Gastroesophageal sphincter (tissue), 3 donors: ENCODE measurements at regions not wholly inside any gene's neighbourhood (a gene's known extent, or its start where the extent isn't known, plus 50 kb on each side); places are given as distances from the start of the nearest gene placed in this dataset.

Source experiments
- EP300 ChIP-seq: sonication (generic); formaldehyde crosslinking; IDR thresholded peaks from one replicate; pipeline ENCODE4 v1.6.1; 2017; ENCODE audit warnings: antibody characterized with exemption, mild to moderate bottlenecking
- POLR2A ChIP-seq, 2 donors: fragments of 450-650 bp; IDR thresholded peaks; one replicate each; pipeline ENCODE4 v1.6.1; 2017; ENCODE audit warnings: antibody characterized with exemption in 2 of 2, mild to moderate bottlenecking in 2 of 2, moderate library complexity in 1 of 2
- POLR2AphosphoS5 ChIP-seq: sonication (generic); formaldehyde crosslinking; IDR thresholded peaks from one replicate; pipeline ENCODE4 v1.6.1; 2017; ENCODE audit warnings: antibody characterized with exemption
- TF ChIP-seq, protein P1 (sequence below), 4 experiments: fragments of 200-600 bp in 2 of 4; fragments of 450-650 bp in 2 of 4; sonication (generic) in 1 of 4; IDR thresholded peaks; one replicate each; pipeline ENCODE4 v1.5.1; 2017 to 2019; ENCODE audit warnings: antibody characterized with exemption in 4 of 4, mild to moderate bottlenecking in 2 of 4, moderate library complexity in 2 of 4

DNA sequence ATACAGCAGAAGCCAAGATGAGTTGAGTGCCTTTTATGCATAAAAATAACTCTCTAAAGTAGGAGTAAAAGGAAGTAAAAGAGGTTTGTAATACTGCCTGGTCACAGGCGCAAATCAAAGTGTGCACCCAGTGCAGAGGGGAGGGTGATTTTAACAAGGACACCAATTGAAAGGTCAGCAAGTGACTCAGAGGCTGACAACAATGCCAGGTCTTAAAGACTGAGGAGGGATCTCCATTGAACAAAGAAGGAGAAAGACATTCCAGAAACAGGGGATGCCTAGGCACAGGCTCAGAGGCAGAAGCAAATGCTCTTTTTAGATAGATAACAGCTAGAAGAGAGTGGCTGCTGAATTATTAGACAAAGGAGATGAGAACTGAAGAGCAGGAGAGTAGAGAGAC lies 297.4 kb upstream of the VCX start:
- TF ChIP-seq, protein P1, sequence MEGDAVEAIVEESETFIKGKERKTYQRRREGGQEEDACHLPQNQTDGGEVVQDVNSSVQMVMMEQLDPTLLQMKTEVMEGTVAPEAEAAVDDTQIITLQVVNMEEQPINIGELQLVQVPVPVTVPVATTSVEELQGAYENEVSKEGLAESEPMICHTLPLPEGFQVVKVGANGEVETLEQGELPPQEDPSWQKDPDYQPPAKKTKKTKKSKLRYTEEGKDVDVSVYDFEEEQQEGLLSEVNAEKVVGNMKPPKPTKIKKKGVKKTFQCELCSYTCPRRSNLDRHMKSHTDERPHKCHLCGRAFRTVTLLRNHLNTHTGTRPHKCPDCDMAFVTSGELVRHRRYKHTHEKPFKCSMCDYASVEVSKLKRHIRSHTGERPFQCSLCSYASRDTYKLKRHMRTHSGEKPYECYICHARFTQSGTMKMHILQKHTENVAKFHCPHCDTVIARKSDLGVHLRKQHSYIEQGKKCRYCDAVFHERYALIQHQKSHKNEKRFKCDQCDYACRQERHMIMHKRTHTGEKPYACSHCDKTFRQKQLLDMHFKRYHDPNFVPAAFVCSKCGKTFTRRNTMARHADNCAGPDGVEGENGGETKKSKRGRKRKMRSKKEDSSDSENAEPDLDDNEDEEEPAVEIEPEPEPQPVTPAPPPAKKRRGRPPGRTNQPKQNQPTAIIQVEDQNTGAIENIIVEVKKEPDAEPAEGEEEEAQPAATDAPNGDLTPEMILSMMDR (IDR thresholded peaks at IDR 0.05), result no peak
- no peak for TF ChIP-seq POLR2A (IDR thresholded peaks at IDR 0.05)
- TF ChIP-seq POLR2AphosphoS5, result no peak
- TF ChIP-seq EP300, result no peak
